Fibroblast of skin of abdomen (primary cell): ENCODE measurements at regions not wholly inside any gene's neighbourhood (a gene's known extent, or its start where the extent isn't known, plus 50 kb on each side); places are given as distances from the start of the nearest gene placed in this dataset.
"Not testable (repeated sequence)": the region's sequence is repeated elsewhere in the genome, so short reads cannot be mapped to it uniquely, and the experiment has no call there.

Experiments used
- DNase-seq: peaks from one replicate; pipeline ENCODE4 v3.0.0-alpha.2; 2013

DNA sequence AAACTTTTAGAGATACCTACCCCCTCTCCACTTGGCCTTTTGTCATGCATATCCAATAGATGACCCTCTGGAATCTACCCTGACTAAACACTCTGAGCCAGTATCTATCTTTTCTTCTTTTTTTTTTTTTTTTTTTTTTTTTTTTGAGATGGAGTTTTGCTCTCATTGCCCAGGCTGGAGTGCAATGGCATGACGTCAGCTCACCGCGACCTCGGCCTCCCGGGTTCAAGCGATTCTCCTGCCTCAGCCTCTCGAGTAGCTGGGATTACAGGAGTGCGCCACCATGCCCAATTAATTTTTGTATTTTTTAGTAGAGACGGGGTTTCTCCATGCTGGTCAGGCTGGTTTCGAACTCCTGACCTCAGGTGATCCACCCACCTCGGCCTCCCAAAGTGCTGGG, 50.8 kb upstream of the GRIN2B start:
- DNase-seq = not testable (repeated sequence)

DNA sequence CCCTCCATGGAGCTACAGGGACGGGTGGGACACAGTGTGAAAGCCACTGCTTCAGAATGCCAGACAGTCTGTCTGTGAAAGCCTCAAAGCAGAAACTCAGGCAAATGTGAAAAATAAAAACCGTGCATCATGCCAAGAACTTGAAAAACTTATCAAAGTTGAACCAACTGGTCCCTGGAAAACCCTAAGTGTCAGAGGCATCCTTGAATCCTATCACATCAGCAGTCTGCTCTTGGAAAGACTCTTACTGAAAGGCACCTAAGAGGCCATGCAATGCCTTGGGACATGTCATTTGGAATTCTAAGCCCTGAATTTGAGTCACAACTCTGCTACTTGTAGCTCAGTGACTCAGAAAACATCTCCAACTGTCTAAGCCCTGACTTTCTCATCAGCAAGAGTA, 62.4 kb upstream of the GRIN2B start:
- DNase-seq = no peak

DNA sequence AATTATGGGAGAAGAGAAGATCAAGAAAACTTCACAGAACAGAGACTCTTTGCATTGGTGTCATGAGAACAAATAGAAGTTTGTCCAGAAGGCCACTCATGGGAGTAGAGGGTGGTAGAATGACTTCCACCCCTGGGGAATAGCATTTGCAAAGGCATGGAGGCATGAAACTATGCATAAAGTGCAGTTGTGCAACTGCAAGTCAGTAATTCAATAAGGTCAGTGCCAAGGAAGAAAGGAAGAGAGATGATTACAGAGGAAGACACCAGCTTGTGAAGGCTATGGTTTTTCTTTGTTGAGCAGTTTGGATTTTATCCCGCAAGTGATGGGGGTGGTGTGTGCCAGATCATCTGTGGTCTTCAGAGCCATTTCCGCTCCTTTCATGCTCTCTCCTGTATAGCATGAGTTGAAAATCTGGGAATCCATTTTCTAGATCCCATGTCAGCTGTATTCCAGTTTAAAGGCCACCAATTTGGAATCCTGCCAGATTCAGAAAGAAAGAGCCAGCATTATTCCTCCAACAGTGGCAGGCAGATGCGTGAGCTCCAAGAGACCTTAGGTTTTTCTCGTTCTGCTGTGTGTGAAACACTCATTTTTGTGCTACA, 67.6 kb upstream of the GRIN2B start:
- DNase-seq = no peak

DNA sequence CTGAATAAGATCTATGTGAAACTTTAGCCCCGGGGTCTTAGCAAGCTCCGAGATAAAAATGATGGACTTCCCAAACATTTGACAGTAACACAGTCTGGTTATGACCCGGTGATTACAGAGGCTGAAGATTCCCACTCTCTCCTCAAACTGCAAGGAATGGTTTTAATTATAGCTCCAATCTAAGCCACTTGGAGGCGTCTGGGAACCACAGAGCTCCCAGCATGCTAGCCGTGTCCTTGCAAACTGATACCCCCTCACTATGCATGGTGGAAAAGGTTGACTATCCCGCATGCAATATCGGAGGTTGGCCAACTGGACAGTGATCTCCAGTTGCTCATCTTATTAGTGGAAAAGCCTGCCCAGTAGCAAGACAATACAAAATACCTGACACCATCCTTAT, 76.5 kb upstream of the GRIN2B start:
- DNase-seq = no peak

DNA sequence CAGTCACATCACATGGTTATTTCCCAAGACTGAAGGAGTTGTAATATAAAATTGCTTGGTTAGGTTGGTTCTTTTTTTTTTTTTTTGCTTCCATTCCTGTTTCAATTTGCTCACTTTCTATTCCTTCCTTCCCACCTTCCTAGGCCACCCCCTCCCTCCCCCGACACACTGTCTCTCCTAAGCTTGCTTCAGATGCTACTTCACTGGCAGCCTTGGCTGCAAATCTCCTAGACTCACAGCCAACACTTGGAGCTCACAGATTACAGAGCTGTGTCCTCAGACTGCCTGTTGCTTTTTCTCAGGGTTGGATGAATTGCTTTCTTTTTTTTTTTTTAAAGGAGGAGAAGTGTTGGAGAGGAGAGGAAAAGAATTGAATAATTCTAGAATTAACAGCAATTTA, 77.3 kb upstream of the GRIN2B start:
- DNase-seq = no peak

DNA sequence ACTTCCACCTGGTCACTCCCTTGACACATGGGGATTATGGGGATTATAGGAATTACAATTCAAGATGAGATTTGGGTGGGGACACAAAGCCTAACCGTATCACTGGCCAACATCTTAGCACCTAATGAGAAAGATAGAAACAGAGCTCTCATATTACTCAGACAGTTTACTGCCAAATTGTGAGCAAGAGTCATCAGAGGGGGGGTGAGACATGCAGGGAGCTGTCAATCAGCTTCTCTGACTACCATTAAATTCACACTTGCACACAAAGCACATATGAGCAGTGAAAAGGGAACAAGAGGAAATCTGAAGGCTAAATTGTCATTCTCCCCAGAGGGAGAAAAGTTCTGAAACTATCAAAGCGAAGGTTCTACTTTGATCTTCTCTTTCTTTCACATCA, 78.1 kb upstream of the GRIN2B start:
- DNase-seq = no peak

DNA sequence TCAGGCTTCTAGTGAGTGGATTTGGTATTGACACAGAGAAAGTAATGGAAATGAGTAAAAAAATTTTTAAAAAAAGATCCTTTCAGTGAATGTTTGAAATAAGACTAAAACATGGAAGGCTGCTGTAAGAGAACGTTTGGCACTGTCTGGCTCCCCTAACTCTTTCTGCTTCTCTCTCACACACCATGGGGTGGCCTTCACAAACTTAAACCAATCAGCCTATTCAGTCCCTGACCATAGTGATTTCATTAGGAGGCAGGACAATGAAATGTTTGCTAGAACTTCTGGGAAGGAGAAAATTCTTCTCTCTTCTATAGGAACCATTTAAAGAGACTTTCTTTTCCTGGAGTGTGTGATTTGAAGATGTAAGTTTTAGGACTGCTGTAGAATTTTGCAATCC, 84.2 kb upstream of the GRIN2B start:
- DNase-seq = no peak

DNA sequence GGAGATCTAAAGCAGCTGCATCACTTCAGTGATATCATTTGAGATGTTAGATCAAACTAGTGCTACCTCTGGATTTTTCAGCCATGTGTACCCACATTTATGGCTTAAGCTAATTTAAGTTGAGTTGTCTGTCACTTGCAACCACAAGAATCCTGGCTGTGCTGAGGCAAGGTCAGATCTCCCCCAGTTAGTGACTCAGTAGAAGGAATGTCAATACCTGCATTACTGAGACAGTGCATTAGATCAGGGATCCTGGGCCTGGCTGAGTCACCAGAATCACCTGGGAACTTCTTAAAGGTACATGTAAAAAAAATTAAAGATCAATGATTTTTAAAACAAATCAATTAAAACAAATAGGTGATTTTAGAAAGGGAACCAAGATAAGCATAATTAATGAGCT, 84.6 kb upstream of the GRIN2B start:
- no peak for DNase-seq

DNA sequence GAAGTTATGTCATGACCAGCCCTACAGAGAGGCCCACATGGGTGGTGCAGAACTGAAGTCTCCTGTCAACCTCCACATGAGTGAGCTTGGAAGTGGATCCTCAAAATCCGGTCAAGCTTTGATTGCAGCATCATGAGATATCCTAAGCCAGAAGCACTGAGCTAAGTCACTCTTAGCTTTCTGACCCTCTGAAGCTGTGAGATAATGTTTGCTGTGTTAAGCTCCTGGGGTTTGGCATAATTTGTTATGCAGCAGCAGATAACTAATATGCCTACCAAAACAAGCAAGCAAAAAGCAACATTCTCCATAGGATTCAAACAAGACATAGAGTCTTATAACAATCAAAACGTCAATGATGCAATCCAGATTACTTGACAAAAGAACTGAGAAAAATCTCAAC, 87.6 kb upstream of the GRIN2B start:
- no peak for DNase-seq

DNA sequence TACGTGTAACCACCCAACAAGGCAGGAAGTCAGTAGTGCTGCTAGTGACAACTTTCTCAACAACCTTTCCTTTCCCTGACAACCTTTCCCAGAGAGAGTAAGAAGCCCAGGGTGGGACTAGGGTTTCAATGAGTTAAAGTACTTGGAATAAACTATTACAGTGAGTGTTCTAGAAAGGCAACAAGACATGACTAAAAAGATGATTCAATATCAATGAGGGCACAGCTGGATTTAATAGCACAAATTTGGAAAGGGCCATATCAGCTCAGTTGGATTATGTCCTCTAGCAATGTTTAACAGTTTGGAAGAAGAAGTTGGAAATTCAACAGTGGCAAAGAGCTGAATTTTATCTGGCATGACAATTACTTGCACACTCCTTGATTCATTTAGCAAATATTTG, 90.4 kb upstream of the GRIN2B start:
- DNase-seq = no peak

DNA sequence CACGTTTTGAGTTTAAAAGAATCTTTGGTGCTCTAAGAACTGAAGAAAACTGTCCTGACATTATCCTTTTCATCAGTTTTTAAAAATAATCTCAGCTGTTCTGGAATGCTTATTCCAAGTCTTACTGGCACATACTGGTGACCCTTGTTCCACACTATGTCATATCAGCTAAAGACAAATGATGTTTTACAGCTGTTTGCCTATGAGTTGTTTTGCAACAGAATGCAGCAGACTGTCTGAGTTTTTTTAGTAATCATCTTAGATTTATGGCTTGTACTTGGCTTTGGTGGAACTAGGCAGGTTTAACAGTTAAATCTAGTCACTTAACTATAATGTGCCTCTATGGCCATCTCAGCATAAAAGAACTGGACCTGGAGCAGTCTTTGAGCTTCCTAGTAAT, 91.6 kb upstream of the GRIN2B start:
- DNase-seq = no peak

DNA sequence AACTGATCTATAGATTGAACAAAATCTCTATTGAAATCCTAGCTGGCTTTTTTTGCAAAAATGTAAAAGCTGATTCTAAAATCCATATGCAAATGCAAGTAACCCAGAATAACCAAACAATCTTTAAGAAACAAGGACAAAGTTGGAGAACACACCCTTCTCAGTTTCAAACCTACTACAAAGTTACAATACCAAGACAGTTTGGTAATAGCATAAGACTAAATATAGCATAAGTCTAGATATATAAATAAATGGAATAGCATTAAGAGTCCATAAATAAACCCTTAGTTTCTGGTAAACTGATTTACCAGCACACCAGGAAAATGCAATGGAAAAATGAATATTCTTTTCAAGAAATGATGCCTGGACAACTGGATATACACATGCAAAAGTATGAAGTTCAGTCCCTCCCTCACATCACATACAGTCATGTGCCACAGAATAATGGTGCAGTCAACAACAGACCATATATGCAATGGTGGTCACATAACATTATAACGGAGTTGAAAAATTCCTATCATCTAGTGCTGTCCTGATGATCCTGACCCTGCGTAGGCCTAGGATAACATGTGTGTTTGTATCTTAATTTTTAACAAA, 94.5 kb upstream of the GRIN2B start:
- no peak for DNase-seq

DNA sequence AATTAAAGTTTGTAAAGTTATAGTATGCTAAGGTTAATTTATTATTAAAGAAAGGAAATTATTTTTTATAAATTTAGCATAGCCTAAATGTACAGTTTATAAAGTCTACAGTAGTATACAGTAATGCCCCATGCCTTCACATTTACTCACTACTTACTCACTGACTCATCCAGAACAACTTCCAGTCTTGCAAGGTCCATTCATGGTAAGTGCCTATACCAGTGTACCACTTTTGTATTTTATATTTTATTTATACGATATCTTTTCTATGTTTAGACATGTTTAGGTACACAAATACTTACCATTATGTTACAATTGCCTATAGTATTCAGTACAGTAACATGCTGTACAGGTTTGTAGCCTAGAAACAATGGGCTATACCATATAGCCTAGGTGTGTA, 95.1 kb upstream of the GRIN2B start:
- DNase-seq = no peak

DNA sequence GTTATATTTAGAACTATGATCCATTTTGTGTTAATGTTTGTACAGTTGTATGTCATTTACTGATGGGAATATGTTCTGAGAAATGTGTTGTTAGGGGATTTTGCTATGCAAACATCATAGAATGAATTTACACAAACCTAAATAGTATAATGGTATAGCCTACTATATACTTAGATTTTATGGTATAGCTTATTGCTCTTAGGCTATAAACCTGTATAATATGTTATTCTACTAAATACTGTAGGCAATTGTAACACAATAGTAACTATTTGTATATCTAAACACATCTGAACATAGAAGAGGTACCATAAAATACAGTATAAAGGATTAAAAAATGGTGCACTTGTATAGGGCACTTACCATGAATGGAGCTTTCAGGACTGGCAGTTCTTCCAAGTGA, 105.4 kb upstream of the GRIN2B start:
- DNase-seq = no peak

DNA sequence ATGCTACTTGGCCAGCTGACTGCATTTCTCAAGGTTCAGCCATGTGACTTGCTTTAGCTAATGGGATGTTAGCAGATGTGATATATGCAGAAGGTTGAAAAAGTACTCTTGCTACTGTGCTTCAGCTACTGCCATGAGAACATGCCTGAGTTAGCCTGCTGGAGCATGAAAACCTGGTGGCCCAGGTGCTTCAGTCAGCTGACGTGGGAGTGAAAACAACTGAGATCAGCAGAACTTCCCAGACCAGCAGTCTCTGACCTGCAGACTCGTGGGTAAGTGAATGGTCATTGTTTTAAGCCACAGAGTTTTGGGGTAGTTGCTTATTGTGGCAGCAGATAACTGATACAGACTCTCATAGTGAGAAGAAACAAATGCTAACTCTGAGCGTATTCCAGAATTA, 118.6 kb upstream of the GRIN2B start:
- no peak for DNase-seq

DNA sequence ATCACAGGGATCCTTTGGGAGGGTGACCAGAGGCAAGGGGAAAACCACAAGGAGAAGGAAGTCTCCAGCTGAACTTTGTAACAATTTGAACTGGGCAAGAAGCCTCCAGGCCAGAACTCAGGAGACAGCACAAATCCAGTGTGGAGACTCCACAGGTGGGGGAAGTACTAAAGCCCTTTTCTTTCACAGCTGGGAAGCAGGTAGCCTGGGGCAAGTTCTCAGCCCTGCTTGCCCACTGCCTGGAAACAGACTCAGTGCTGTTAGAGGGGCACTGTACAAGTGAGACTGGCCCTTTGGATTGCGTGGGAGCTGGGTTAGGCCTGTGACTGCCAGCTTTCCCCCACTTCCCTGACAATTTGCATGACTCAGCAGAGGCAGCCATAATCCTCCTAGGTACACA, 120.2 kb upstream of the GRIN2B start:
- DNase-seq = not testable (repeated sequence)

DNA sequence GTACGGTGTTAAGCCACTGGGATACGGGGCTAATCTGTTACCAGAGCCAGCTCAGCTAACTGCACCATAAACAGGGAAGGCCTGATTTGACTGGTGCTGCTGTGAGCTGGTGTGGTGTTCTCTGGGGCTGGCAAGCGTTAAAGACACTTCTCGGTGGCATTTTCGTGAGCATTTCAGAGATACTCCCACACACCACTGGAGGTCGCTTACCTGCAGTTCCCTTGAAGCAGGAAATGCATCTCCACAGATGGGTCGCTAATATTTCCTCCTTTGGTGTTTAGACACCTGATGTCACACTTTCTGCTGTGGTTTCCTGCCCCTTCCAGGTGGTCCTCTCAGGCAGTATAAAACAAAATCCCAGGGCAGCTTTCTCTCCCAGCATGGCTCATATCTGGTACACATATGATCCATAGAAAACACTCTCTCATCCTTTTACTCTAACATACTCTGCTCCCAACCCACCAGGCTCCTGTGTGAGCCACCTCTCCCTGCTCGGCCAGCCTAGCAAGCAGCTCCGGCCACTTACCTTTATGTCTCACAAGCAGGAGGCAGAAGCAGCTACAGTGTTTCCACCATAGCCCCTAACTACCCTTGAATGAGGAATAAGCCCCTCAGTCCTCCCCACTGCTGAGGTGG, 129.9 kb upstream of the GRIN2B start:
- DNase-seq = no peak

DNA sequence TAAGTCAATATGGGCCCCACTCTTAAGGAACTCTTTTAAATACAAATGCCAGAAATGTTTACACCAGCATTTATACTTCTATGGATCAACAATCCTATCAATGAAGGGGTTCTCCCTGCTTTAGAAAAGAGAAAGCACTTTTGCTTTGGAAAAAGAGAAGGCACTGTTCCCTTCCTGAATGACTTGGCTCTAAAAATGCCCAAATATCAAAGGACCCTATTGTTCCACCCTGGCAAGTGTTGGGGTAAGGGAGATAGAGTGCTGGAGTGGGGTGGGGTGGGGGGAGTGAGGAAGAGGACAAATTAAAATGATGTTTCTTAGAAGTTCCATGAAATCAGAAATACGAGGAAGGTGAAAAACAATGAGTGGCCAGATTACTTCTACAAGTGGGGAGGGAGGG, 131.6 kb upstream of the GRIN2B start:
- DNase-seq = no peak

DNA sequence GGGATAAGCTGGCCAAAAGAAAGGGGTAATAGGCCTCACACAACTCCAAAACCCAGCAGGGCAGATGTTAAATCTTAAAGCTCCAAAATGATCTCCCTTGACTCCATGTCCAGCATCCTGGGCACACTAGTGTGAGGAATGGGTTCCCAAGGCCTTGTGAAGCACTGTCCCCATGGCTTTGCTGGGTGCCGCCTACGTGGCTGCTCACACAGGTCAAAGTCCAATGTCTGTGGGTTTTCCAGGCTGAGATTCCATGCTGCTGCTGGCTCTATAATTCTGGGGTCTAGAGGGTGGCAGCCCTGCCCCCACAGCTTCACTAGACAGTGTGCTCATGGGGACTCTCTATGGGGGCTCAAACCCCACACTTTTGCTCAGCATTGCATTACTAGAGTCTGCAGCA, 145.3 kb upstream of the GRIN2B start:
- no peak for DNase-seq

DNA sequence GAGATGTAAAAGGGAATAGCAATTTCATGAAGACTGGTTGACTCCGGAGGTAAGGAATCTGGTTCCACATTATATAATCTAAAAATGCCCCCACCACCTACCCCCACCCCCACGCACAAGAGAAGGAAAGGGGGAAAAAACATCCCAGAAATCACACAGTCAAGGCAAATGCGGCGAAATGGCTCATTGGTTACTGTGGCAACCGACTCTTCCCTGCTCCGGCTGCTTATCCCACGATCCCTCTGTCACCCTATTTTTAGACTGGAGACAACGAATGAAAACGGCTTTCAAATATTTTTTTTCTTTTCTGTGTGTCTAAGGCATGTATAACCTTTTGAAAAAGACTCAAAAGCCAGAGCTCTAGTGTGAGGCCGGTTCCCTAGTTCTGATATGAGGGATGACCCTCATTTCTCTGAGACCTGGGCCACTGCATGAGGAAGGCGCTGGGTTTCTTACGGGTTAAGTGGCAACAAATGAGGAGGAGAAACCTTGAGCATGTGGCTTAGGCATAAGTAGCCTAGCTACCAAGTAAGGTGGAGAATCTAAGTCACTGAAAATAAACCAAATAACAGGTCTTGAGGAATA, 148.3 kb upstream of the GRIN2B start:
- no peak for DNase-seq

DNA sequence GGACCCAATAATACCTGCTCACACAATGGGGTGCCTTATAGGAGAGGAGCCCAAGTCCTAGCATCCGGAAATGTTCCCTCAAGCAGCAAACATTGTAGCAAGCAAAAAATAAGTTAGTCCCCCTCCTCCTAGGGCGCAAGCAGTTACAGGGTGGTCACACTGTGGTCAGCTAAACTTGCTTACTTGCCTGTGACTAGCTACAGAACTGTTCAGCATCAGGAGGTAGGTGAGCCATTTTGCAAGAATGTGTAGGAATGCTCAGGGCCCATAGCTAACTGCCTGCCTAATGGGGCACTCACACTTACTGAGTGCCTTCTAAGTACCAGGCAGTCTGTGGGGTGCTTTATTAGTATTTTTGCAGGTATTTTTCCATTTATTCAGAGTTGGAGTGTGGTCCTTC, 154.6 kb upstream of the GRIN2B start:
- DNase-seq = no peak

DNA sequence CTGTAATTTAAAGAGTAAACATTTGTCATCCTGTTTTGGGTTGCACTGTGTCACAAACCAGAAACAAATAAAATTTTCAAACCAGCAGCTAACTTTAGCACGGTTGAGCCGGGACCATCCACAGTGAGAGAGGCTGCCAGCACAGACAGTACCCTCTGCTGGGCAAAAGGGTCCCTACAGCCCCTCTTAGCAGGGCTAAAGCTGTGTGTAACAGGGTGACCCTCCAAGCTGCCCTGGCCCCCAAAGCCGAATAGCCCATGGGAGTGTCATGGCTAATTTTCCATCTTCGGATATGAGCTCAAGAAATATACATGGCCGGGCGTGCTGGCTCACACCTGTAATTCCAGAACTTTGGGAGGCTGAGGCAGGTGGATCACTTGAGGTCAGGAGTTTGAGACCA, 157.1 kb upstream of the GRIN2B start:
- no peak for DNase-seq

DNA sequence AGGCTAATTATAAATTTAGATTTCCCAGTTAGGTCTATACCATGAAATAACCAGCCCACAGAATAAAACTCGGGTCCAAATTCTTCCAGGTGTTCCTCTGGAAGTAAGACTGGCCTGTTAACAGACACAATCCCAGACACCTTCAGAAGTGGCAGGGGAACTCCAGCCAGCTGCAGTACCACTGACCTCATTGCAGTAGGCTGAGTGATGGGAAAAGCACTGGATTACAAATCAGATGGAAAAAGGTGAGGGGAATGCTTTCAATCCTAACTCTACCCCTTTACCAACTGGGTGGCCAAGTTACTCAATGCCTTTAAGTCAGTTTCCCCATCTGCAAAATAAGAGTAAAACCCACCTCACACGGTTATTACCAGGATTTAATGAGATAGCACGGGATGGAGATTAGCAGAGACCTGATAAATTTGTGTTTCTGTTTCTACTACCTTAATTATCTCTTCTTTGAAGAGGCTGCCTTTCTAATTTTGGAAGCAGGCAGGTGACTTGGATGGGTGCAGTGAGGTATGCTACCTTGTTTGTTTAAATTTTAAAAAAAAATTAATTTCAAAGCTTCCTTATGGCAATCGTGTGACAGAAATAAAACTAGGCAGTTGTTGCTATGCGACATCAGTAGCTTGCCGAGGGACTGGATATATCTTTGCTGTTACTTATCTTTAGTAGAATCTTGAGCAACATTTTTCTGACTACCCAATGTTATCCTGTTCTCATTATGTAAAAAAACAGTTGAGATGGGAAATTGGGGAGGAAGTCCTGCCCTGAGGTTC, 167.3 kb upstream of the GRIN2B start:
- DNase-seq = no peak

DNA sequence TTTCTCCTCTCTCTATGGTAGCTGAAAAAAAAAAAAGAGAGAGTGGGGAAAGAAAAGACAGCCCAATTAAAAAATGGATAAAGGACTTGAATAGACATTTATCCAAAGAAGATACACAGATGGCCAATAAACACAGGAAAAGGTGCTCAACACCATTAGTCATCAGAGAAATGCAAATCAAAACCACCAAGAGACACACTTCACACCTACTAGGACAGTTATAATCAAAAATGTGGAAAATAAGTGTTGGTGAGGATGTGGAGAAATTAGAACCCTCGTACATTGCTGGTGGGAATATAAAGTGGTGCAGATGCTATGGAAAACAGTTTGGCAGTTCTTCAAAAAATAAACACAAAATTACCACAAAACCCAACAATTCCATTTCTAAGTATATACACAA, 172.4 kb upstream of the GRIN2B start:
- DNase-seq = no peak
